ENCODE measurements at regions not wholly inside any gene's neighbourhood (a gene's known extent, or its start where the extent isn't known, plus 50 kb on each side); places are given as distances from the start of the nearest gene placed in this dataset.
"Not testable (repeated sequence)": the region's sequence is repeated elsewhere in the genome, so short reads cannot be mapped to it uniquely, and the experiment has no call there.

DNA sequence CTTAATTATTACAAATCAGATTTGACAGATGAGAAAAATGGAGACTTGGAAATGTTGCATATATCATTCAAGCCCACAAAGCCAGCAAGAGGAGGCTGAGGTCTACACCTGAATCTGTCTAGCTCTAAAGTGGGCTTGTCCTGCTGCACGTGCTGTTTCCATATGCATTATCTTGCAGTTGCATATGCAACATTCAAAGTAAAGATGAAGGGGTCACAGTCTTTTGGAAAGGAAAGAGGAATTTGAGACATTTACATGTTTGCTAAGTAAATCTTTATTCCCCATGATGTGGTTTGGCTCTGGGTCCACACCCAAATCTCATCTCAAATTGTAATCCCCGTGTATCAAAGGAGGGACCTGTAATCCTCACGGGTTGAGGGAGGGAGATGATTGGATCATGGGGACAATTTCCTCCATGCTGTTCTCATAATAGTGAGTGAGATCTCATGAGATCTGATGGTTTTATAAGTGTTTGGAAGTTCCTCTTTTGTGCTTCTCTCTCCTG is 98.3 kb downstream of the BACH1 start:
- DNase-seq (ENCODE audit: low read depth) = no peak

DNA sequence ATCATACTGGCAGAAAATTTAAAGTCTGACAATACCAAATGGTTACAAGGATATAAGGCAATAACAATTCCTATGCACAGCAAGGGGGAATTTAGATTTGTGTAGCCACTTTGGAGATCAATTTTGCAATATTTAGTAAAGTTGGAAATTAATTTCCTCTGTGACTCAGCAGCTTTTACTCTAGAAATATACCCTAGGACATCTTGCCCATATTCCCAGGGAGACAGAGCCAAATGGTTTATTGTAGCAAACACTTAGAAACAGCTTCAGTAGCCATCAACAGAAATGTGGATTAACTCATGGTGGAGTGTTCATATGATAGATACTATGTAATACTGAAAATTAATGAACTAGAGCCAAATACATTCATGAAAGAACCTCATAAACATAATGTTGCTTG is 104.6 kb downstream of the BACH1 start:
- DNase-seq (ENCODE audit: low read depth) = peak; percentile 5

DNA sequence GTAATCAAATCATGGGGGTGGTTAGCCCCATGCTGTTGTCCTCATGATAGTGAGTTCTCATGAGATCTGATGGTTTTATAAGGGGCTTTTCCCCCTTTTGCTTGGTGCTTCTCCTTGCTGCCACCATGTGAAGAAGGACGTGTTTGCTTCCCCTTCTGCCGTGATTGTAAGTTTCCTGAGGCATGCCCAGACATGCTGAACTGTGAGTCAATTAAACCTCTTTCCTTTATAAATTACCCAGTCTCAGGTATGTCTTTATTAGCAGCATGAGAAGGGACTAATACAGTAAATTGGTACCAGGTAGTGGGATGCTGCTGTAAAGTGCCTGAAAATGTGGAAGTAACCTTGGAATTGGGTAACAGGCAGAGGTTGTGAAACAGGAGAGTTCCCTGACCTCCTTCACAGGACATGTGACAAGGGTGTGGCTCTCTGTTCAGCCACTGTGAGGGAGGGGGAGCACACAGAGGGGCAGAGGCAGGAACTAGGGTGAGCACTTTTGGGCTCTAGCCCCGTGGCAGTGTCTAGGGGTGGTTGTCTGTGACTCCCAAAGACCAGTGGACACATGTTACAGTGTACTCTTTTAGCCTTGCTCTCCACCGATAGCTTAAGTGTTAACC is 105.3 kb downstream of the BACH1 start:
- DNase-seq (ENCODE audit: low read depth) = peak; percentile 14

DNA sequence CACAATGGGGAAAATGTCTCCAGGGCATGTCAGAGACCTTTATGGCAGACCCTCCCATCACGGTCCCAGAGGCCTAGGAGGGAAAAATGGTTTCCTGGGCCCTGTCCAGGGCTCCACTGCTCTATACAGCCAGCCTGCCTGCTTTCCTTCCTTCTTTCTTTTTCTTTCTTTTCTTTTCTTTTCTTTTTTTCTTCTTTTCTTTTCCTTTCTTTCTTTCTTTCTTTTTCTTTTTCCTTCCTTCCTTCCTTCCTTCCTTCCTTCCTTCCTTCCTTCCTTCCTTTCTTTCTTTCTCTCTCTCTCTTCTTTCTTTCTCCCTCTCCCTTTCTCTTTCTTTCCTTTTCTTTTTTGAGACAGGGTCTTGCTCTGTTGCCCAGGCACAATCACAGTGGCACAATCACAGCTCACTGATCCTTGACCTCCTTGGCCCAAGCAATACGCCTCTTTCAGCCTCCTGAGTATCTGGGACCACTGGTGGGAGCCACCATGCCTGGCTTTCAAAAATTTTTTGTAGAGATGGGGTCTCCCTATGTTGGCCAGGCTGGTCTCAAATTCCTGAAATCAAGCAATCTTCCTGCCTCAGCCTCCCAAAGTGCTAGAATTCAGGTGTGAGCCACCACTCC is 106.9 kb downstream of the BACH1 start:
- DNase-seq (ENCODE audit: low read depth) = no peak

DNA sequence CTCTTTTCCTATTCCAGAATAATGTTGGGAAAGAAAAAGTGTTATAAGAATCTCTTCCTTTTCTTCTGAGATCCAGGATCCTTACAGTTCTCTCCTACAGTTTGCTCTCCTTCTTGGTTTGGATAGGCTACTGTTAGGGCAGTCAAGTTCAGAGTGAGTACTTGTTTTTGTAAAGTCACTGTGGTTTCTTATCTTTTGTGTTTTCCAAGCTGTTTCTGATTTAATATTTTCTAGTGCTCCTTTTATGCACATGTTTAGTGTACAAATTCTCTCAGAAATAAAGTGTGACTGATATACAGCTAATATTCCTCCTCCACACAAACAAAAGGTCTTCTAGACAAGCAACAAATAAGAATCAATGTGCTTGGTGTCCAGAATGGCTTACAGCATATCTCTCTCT is 107.7 kb downstream of the BACH1 start:
- DNase-seq (ENCODE audit: low read depth) = peak; percentile 57

DNA sequence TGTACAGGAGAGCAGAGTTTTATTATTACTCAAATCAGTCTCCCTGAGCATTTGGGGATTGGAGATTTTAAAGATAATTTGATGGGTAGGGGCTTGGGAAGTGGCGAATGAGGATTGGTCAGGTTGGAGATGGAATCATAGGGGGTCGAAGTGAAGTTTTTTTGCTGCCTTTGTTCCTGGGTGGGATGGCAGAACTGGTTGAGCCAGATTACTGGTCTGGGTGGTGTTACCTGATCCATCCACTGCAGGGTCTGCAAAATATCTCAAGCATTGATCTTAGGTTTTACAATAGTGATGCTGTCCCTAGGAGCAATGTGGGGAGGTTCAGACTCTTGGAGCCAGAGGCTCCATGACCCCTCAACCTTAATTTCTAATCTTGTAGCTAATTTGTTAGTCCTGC is 108.8 kb downstream of the BACH1 start:
- no peak for DNase-seq (ENCODE audit: low read depth)

DNA sequence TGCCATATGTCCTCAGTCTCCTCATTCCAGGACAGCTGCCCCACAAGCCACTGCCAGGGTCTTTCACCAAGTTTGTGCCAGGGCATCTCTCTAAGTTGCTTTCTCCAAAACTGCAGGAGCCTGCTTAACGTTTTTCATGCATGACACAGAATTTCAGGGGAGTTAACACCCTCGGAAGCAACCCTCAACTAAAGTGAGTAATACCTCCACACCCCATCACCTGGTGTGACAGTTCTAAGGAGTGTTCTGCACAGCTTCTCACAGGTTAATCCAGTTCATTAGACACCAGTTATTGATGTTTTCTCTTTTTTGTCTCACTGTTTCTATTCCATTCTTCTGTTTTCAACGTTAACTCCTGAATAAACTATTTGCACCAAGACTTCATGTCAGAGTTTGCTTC is 115.0 kb downstream of the BACH1 start:
- no peak for DNase-seq (ENCODE audit: low read depth)

DNA sequence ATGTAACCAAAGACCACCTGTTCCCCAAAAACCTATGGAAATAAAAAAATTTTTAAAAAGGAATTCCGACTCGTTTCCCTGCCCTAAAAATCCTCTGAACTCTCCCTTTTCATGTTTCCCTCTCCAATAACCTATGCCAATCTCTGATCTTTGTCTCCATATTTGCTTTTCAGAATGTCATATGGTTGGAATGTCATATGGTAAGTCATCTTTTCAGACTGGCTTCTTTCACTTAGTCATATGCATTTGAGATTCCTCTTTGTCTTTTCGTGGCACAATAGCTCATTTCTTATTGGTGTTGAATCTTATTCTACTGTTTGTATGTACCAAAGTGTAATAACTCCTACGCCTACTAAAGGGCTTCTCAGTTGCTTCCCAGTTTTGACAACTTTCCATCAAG is 117.5 kb downstream of the BACH1 start:
- DNase-seq (ENCODE audit: low read depth) = no peak

DNA sequence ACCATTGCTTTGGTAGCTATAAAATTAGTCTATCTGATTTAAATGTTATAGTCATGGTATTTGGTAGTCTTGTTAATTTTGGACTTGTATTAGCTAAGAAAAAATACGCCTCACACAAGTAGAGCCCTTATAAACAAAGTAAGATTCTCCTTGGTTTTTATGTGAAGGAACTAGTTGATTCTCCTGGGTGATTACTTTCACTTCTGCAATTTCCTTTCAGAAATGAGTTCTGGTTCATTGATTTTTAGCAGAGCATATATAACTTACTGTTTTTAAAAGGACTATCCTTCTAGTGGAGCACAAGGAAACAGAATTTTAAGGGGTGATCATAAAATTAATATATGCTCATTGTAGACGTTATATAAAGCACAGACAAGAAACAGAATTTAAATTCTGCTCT is 120.1 kb downstream of the BACH1 start:
- no peak for DNase-seq (ENCODE audit: low read depth)

DNA sequence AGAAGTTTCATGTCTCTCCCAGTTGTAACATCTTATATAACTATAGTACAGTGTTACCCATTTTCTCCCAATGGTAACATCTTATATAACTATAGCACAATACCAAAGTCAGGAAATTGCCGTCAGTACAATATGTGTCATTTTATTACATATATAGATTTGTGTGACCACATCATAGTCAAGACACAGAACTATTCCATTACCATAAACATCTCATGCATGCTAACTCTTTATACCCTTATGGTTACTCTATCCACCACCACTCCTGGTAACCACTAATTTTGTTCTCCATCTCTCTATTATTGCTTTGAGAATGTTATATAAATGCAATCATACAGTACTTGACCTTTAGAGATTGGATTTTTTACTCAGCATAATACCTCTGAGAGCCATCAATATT is 120.7 kb downstream of the BACH1 start:
- DNase-seq (ENCODE audit: low read depth) = no peak

DNA sequence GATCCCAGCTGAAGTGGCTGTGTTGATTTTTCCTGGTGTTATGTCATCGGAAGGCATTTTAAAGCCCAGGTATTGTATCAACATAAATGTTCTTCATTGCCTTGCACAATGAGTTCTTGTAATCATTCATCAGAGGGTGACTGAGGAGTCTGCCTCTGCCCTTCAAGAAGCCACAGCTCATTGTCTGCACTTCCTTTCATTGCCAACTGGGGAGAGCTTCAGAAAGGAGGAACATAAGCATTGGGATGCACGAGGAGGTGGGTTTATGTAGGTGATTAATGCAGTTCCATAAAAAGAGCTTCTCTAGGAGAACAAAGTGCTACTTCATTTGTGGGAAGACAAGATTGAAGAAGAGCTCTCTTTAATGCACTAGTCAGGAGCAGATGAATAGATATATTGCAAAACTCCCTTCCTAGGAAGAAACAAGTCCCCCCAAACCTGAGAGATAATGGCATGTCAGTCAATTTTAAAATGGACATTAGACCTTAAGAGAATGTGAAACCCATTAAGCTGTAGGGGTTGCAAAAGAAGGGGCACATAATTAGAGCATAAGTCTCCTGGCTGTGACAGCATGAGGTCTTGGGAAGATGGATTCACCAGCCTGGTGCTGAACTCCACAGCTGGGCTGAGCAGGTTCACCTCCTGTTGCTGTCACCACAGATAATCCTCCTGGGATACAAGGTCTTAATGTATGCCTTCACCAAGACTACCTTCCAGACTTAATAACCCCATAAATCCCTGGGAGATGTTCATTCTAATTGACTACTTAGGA is 124.6 kb downstream of the BACH1 start:
- peak; percentile 12 for DNase-seq (ENCODE audit: low read depth)

DNA sequence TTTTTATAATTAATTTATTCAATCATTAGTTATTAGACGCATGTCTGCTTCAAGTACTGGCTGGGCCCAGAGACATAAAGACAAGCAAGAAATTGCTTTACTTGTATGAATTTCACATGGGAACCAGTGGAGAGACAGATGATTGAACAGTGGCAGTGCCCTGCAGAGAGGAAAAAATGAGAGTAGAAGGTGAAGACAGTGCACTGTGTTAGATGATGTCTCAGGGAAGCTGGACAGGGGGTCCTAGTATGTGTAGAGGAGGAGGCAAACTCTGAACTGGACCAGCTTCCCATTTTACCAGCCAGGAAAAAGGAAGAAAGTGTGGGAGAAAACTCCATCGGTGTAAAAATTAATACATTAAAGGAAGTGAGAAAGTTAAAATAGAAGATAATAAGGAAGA is 126.0 kb downstream of the BACH1 start:
- no peak for DNase-seq (ENCODE audit: low read depth)

DNA sequence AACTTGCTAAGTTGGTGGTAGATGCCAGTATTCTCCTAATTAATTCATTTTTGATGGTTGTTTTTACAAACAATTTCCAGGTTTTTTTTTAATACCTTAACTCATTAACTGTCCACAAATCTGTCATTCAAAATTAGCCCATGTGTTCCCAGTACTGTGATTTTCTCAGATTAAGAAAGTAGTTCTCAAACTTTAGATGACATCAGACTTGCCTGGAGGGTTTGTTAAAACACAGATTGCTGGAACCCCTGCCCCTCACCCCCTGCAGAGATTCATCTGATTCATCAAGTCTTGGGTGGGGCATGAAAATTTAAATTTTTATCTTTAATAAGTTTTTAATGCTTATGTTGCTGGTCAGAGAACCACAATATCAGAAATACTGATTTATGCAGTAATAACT is 130.5 kb downstream of the BACH1 start:
- no peak for DNase-seq (ENCODE audit: low read depth)

DNA sequence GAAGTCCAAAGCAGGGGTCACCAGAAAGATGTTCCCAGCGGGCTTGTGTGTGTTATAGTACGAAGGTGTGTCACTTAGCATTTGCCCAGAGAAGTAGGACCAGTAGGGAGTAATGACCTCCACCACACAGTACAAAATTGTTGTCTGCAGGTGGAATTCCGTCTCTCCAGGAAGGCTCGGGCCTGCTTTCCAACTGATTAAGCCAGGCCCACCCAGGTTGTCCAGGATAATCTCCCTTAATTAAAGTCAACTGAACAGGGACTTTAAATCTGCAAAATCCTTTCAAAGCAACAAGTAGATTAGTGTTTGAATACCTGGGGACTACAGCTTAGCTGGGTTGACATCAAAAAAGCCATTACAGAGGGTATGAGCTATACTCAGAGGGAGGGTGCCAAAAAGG is 131.3 kb downstream of the BACH1 start:
- DNase-seq (ENCODE audit: low read depth) = no peak

DNA sequence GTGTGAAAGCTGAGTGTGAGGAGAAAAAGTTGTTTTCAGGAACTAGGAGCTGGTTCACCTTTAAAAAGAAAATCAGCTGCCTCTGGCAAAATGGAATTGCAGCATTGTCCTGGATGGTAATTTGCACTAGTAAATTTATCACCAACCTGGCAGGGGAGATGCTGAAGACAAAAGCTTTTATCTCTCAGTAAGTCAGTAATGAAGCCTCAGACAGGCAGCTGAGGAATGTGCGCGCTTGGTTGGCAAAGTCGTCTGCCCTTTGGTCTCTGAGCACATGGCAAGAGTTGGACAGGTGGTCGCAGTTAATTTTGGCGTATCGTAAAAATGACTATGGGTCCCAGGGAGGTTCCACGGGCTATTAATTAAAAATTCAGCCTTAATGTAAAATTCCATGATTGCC is 131.9 kb downstream of the BACH1 start:
- DNase-seq (ENCODE audit: low read depth) = no peak

DNA sequence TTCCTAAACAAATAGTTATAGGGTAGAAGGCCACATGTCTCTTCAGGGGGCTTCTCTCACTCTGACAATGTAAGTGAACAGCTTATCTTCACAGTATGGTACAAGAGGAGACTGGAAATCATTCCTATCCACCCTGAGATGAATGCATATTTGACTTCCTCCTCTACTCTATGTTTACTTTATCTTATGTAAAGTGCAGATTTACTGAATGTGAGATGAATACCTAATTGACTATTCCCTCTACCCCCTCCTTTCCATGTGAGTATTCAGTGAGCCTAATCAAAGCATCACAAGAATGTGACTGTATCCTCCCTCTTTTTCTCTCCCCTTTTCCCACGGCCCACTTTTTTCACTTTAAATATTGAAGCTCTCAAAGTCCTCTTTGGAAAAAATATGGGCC is 132.5 kb downstream of the BACH1 start:
- DNase-seq (ENCODE audit: low read depth) = no peak

DNA sequence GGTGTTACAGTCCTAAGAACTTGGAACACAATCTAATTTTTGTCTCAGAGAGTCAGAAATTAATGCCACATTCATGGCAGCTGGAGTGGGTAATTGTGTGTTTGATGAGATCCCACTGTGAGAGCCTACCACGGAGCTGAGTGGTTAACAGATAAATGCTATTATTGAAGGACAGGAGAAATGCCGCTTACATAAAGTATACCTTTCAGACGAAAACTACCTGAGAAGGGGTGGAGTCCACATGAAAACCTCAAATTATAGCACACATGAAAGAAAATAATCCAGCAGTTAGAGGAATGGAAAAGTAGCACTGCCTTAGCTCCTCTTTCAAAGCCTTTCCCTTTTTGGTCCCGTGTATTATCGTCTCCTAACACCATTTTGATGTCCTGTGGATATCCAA is 133.0 kb downstream of the BACH1 start:
- DNase-seq (ENCODE audit: low read depth) = no peak

DNA sequence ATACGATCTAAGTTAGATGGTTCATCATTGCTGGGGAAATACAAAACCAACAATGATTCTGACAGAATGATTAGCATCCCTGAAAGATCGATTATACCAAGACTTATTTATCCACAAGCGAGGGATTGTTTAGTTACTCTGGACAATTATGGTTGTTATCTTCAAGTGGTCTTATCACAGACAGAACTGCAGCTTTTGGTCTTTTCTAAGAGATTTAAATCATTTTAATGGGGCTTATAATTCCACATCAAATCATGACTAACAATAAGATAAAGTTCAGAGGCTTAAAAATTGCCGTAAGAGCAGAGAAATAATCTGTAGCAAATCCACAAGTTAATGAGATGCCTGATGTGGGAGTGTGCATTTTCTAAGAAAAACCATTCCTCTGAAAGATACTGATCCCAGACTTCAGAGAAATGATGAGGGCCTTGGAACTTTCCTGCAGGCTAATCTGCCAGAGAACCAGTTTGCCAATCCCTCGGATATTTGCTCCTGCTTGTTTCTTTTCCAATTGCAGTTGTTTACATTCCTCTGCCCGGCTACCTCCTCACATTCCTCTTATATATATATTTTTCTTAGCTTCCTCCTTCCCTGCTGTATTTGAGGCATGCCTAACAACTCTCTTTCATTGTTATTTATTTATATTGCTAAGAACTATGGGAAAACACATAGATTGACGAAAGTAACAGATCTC is 134.8 kb downstream of the BACH1 start:
- DNase-seq (ENCODE audit: low read depth) = peak; percentile 89

DNA sequence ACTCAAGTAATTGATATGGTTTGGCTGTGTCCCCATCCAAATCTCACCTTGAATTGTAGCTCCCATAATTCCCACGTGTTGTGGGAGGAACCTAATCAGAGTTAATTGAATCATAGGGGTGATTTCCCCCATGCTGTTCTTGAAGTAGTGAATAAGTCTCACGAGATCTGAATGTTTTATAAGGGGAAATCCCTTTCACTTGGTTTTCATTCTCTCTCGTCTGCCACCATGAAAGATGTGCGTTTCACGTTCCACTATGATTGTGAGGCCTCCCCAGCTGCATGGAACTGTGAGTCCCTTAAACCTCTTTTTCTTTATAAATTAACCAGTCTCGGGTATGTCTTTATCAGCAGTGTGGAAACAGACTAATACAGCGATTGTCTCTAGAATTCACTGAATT is 135.4 kb downstream of the BACH1 start:
- DNase-seq (ENCODE audit: low read depth) = peak; percentile 25

DNA sequence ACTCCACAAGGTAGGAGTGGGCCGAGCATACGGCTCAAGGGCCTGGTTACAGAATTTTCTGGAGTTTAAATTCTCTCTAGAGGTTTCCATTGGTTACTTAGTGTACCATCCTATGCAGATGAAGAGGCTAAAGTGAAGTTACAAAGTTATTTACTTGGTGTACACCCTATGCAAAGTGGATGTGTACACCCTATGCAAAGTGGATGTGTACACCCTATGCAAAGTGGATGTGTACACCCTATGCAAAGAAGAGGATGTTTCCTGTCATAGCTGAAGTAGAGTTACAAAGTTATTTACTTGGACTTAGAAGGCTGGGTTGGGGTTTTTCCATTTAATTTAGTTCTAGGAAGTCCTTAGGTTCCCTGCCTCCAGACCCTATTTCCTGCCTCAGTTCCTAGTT is 136.3 kb downstream of the BACH1 start:
- DNase-seq (ENCODE audit: low read depth) = not testable (repeated sequence)

DNA sequence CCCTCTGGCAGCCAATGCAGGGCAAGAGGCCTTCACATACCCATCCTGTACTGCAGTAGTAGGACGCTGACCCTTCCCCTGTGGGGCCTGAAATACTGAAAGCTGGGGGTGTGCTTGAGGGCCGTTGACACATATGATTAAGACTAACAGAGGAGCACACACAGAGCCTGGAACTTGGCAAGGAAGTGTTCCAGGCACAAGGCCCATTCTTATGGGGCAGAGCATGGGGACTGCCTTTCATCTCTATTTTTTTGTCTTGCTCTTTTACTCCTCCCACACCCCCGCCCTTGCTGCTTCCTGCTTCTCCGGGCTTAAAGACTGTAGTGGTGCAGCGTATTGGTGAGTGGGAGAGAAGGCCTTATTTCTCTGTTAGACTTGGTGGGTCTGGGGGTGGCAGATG is 137.4 kb downstream of the BACH1 start:
- DNase-seq (ENCODE audit: low read depth) = no peak

DNA sequence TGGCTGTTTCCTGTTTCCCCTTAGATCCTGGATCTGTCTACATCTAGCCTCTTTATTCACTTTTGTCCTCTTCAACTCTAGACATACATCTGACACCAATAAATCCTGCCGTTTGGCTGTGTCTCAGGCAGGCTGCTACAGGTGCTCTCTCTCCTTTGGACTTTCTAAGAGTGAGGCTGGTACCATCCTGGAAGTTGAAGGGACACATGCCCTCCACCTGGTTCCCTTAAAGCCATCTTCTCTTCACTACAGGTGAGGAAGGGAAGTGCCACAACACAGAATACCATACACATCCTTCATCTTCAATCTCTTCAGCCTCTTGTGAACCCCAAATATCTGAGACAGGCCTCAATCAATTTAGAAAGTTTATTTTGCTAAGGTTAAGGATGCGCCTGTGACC is 137.9 kb downstream of the BACH1 start:
- DNase-seq (ENCODE audit: low read depth) = no peak

DNA sequence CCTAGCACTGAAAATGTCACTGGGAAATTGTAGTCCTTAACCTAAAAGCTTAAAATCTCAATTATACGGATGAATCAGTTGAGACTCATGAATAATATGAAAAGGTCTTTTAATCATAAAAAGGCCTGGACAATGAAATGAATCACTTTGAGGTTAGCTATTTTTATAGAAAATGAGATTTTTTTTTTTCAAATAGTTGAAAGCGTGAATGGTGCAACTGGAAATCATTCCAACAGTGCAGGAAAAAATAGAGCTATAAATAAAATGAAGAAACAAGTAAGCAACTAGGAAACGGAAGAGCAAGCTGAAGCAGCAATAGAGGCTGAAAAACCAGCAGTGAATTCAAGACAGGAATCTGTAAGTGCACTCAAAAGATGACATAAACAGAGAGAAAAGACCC is 142.9 kb downstream of the BACH1 start:
- DNase-seq (ENCODE audit: low read depth) = no peak

Data from amniotic epithelial cell (primary cell).